ENCODE measurements at regions not wholly inside any gene's neighbourhood (a gene's known extent, or its start where the extent isn't known, plus 50 kb on each side); places are given as distances from the start of the nearest gene placed in this dataset.
A peak's percentile ranks its signal among the peaks of the same experiment; 100 is the strongest.

- H3K9ac ChIP-seq (ENCODE audit: insufficient read length, low read depth) = no peak overlapping the region
- DNase-seq (ENCODE audit: low read depth, low spot score) = no peak
- 0 out of 2 replicates have a peak, but pooled peaks cover 3% of the 10 kb centered on the region for H3K9me3 ChIP-seq (ENCODE audit: insufficient read depth, low read length)
- H3K4me1 ChIP-seq (ENCODE audit: insufficient read depth, insufficient read length) = no peaks in the 10 kb centered on the region
- H3K4me3 ChIP-seq (ENCODE audit: insufficient read length, low read depth) = no peak overlapping the region
- no peaks in the 10 kb centered on the region for H3K36me3 ChIP-seq (ENCODE audit: insufficient read depth, insufficient read length, low read length)
- TF ChIP-seq SUZ12 (IDR thresholded peaks at IDR 0.05; ENCODE audit: extremely low read depth, insufficient read depth, insufficient read length) = no peak
- no peak for TF ChIP-seq YY1 (IDR thresholded peaks at IDR 0.05; ENCODE audit: insufficient read depth, insufficient read length)
- TF ChIP-seq ZNF274 (IDR thresholded peaks at IDR 0.05; ENCODE audit: low read depth, low read length) = no peak
- no peaks in the 10 kb centered on the region for H3K27me3 ChIP-seq (ENCODE audit: insufficient read depth, insufficient read length)
Measured at GRCh38 chr5:89615839-89616518, 733.0 kb upstream of the MEF2C start.

GRCh38 chr5:89613222-89613956 is 730.4 kb upstream of the MEF2C start:
- no peaks in the 10 kb centered on the region for H3K27me3 ChIP-seq (ENCODE audit: insufficient read depth, insufficient read length)
- no peak overlapping the region for H3K9ac ChIP-seq (ENCODE audit: insufficient read length, low read depth)
- H3K4me3 ChIP-seq (ENCODE audit: insufficient read length, low read depth) = no peak overlapping the region
- TF ChIP-seq YY1 (IDR thresholded peaks at IDR 0.05; ENCODE audit: insufficient read depth, insufficient read length) = no peak
- no peak for TF ChIP-seq ZNF274 (IDR thresholded peaks at IDR 0.05; ENCODE audit: low read depth, low read length)
- no peak for TF ChIP-seq SUZ12 (IDR thresholded peaks at IDR 0.05; ENCODE audit: extremely low read depth, insufficient read depth, insufficient read length)
- no peaks in the 10 kb centered on the region for H3K9me3 ChIP-seq (ENCODE audit: insufficient read depth, low read length)
- H3K4me1 ChIP-seq (ENCODE audit: insufficient read depth, insufficient read length) = no peaks in the 10 kb centered on the region
- H3K36me3 ChIP-seq (ENCODE audit: insufficient read depth, insufficient read length, low read length) = no peaks in the 10 kb centered on the region
- DNase-seq (ENCODE audit: low read depth, low spot score) = no peak

- Histone ChIP-seq H3K4me1 (ENCODE audit: insufficient read depth, insufficient read length) (no peaks in the 10 kb centered on the region), H3K36me3 (ENCODE audit: insufficient read depth, insufficient read length, low read length) (no peaks in the 10 kb centered on the region), H3K9me3 (ENCODE audit: insufficient read depth, low read length) (no peaks in the 10 kb centered on the region), H3K4me3 (ENCODE audit: insufficient read length, low read depth) (no peak overlapping the region), H3K9ac (ENCODE audit: insufficient read length, low read depth) (no peak overlapping the region), H3K27me3 (ENCODE audit: insufficient read depth, insufficient read length) (no peaks in the 10 kb centered on the region)
- peak; percentile 3 for DNase-seq (ENCODE audit: low read depth, low spot score)
- TF ChIP-seq YY1 (IDR thresholded peaks at IDR 0.05; ENCODE audit: insufficient read depth, insufficient read length) (no peak), SUZ12 (IDR thresholded peaks at IDR 0.05; ENCODE audit: extremely low read depth, insufficient read depth, insufficient read length) (no peak), ZNF274 (IDR thresholded peaks at IDR 0.05; ENCODE audit: low read depth, low read length) (no peak)
Measured at GRCh38 chr5:89606939-89607534, 724.1 kb upstream of the MEF2C start.

- no peak overlapping the region for H3K9ac ChIP-seq (ENCODE audit: insufficient read length, low read depth)
- TF ChIP-seq ZNF274 (IDR thresholded peaks at IDR 0.05; ENCODE audit: low read depth, low read length) = no peak
- TF ChIP-seq YY1 (IDR thresholded peaks at IDR 0.05; ENCODE audit: insufficient read depth, insufficient read length) = no peak
- no peak for TF ChIP-seq SUZ12 (IDR thresholded peaks at IDR 0.05; ENCODE audit: extremely low read depth, insufficient read depth, insufficient read length)
- no peaks in the 10 kb centered on the region for H3K27me3 ChIP-seq (ENCODE audit: insufficient read depth, insufficient read length)
- H3K4me3 ChIP-seq (ENCODE audit: insufficient read length, low read depth) = no peak overlapping the region
- H3K36me3 ChIP-seq (ENCODE audit: insufficient read depth, insufficient read length, low read length) = no peaks in the 10 kb centered on the region
- H3K9me3 ChIP-seq (ENCODE audit: insufficient read depth, low read length) = no peaks in the 10 kb centered on the region
- DNase-seq (ENCODE audit: low read depth, low spot score) = no peak
- no peaks in the 10 kb centered on the region for H3K4me1 ChIP-seq (ENCODE audit: insufficient read depth, insufficient read length)
Measured at GRCh38 chr5:89604342-89604741, 721.4 kb upstream of the MEF2C start.

- no peak overlapping the region for H3K9ac ChIP-seq (ENCODE audit: insufficient read length, low read depth)
- H3K36me3 ChIP-seq (ENCODE audit: insufficient read depth, insufficient read length, low read length) = no peaks in the 10 kb centered on the region
- TF ChIP-seq SUZ12 (IDR thresholded peaks at IDR 0.05; ENCODE audit: extremely low read depth, insufficient read depth, insufficient read length) (no peak), YY1 (IDR thresholded peaks at IDR 0.05; ENCODE audit: insufficient read depth, insufficient read length) (no peak), ZNF274 (IDR thresholded peaks at IDR 0.05; ENCODE audit: low read depth, low read length) (no peak)
- H3K4me3 ChIP-seq (ENCODE audit: insufficient read length, low read depth) = no peak overlapping the region
- no peaks in the 10 kb centered on the region for H3K4me1 ChIP-seq (ENCODE audit: insufficient read depth, insufficient read length)
- H3K9me3 ChIP-seq (ENCODE audit: insufficient read depth, low read length) = no peaks in the 10 kb centered on the region
- no peaks in the 10 kb centered on the region for H3K27me3 ChIP-seq (ENCODE audit: insufficient read depth, insufficient read length)
- DNase-seq (ENCODE audit: low read depth, low spot score) = no peak
Measured at GRCh38 chr5:89601880-89602279, 718.9 kb upstream of the MEF2C start.

GRCh38 chr5:89597878-89598277 is 714.9 kb upstream of the MEF2C start:
- no peaks in the 10 kb centered on the region for H3K36me3 ChIP-seq (ENCODE audit: insufficient read depth, insufficient read length, low read length)
- H3K27me3 ChIP-seq (ENCODE audit: insufficient read depth, insufficient read length) = no peaks in the 10 kb centered on the region
- no peak for TF ChIP-seq ZNF274 (IDR thresholded peaks at IDR 0.05; ENCODE audit: low read depth, low read length)
- TF ChIP-seq SUZ12 (IDR thresholded peaks at IDR 0.05; ENCODE audit: extremely low read depth, insufficient read depth, insufficient read length) = no peak
- TF ChIP-seq YY1 (IDR thresholded peaks at IDR 0.05; ENCODE audit: insufficient read depth, insufficient read length) = no peak
- no peaks in the 10 kb centered on the region for H3K9me3 ChIP-seq (ENCODE audit: insufficient read depth, low read length)
- DNase-seq (ENCODE audit: low read depth, low spot score) = no peak
- H3K4me3 ChIP-seq (ENCODE audit: insufficient read length, low read depth) = no peak overlapping the region
- no peaks in the 10 kb centered on the region for H3K4me1 ChIP-seq (ENCODE audit: insufficient read depth, insufficient read length)
- H3K9ac ChIP-seq (ENCODE audit: insufficient read length, low read depth) = no peak overlapping the region

GRCh38 chr5:89596821-89597220 is 713.8 kb upstream of the MEF2C start:
- no peak for DNase-seq (ENCODE audit: low read depth, low spot score)
- H3K4me1 ChIP-seq (ENCODE audit: insufficient read depth, insufficient read length) = no peaks in the 10 kb centered on the region
- no peak overlapping the region for H3K4me3 ChIP-seq (ENCODE audit: insufficient read length, low read depth)
- H3K27me3 ChIP-seq (ENCODE audit: insufficient read depth, insufficient read length) = no peaks in the 10 kb centered on the region
- TF ChIP-seq ZNF274 (IDR thresholded peaks at IDR 0.05; ENCODE audit: low read depth, low read length) (no peak), YY1 (IDR thresholded peaks at IDR 0.05; ENCODE audit: insufficient read depth, insufficient read length) (no peak), SUZ12 (IDR thresholded peaks at IDR 0.05; ENCODE audit: extremely low read depth, insufficient read depth, insufficient read length) (no peak)
- H3K9ac ChIP-seq (ENCODE audit: insufficient read length, low read depth) = no peak overlapping the region
- H3K9me3 ChIP-seq (ENCODE audit: insufficient read depth, low read length) = no peaks in the 10 kb centered on the region
- H3K36me3 ChIP-seq (ENCODE audit: insufficient read depth, insufficient read length, low read length) = no peaks in the 10 kb centered on the region

Data from NT2/D1 (cell line).